Neuron (in vitro differentiated cells): ENCODE measurements at regions not wholly inside any gene's neighbourhood (a gene's known extent, or its start where the extent isn't known, plus 50 kb on each side); places are given as distances from the start of the nearest gene placed in this dataset.

ENCODE experiments used
- H2AFZ ChIP-seq: one replicate; pipeline ENCODE4 v1.6.1; 2013; ENCODE audit warnings: low read depth, mild to moderate bottlenecking, inconsistent platforms, low read length, moderate library complexity
- H3K27me3 ChIP-seq: one replicate; pipeline ENCODE4 v1.6.1; 2013; ENCODE audit warnings: low read length; ENCODE audit not compliant: insufficient read depth
- H3K36me3 ChIP-seq: one replicate; pipeline ENCODE4 v1.6.1; 2013; ENCODE audit warnings: low read length; ENCODE audit not compliant: insufficient read depth
- H3K4me1 ChIP-seq: one replicate; pipeline ENCODE4 v1.6.1; 2013; ENCODE audit warnings: low read length; ENCODE audit not compliant: insufficient read depth
- H3K4me3 ChIP-seq: 2 replicates; pipeline ENCODE4 v1.5.1; 2013; ENCODE audit warnings: mild to moderate bottlenecking, low read length, moderate library complexity
- H3K9me3 ChIP-seq: one replicate; pipeline ENCODE4 v1.6.1; 2013; ENCODE audit warnings: low read length

DNA sequence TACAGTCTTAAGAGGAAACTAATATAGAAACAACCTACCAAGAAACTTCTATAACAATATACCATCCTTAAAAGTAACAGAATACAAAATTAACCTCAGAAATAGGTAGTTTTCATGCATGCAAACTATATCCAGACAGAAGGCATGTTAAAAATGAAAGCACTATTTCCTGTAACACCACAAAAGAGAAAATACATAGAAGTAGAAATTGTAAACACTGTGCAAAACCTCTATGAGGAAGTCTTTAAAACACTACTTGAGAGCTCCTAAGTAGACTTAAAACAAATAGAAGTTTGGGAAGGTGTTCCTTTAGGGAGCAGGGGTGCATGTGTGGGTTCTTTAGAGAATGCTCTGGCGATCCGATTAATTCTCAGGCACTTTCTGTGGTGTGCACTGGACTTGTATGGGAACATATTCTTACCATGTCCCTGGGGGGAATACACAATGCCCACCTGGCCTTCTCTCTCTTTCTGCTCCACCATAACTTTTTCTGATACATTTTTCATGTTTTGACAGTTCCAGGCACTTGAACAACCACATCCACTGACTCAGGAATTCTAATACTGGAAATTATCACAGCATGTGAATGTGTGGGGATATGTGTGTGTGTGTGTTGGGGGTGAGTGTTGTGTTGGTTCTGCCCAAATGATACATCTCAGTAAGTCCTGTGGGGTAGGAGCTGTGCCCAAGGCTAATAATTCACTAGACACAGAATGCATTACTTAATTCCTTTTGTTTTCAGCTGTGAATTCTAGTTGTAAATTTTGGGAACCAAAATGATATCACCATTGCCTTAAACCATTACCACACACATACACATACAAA, 866.3 kb upstream of the B3GALT2 start:
- H3K36me3 ChIP-seq: no peaks in the 10 kb centered on the region
- H3K4me3 ChIP-seq: no peak overlapping the region
- H2AFZ ChIP-seq: no peak overlapping the region
- no peaks in the 10 kb centered on the region for H3K4me1 ChIP-seq
- H3K9me3 ChIP-seq: no peaks in the 10 kb centered on the region
- H3K27me3 ChIP-seq: no peaks in the 10 kb centered on the region

DNA sequence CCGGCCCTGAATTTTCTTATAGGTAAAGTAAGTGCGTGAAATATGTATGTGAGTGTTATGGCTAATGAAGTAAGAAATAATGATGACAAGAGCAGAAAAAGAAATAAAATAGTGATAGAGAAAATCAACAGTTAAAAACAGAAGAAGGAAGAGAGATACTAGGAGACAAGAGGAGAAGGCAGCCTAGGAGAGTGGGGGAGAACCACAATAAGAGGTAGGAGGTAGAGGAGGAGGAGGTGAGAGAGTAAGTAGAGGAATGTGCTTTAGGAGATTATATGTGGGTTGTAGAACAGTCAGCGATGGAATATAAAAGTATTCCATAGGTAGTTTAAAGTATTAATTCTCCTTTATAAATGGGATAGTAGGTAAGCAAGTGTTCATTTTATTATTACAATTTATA, 861.5 kb upstream of the B3GALT2 start:
- no peaks in the 10 kb centered on the region for H3K4me1 ChIP-seq

DNA sequence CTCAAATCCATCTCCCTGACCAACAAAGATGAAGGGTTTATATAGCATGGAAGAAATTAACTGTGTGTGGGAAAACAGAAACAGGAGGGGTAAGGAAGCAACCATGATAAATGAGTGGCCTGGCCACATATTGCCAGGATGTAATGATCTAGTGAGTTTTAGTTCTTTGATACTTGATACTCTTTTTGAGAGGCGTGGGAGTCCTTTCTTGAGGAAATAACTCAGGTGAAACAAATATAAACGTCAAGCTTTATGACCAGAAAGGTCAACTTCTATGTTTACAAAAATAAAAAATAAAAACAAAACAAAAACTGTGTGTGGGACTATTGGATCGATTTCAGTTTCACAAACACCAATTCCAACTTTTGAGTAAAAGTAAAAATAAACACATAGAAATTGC, 860.8 kb upstream of the B3GALT2 start:
- no peaks in the 10 kb centered on the region for H3K27me3 ChIP-seq
- no peak overlapping the region for H3K4me3 ChIP-seq
- H3K36me3 ChIP-seq: no peaks in the 10 kb centered on the region
- no peak overlapping the region for H2AFZ ChIP-seq
- no peaks in the 10 kb centered on the region for H3K9me3 ChIP-seq
- no peaks in the 10 kb centered on the region for H3K4me1 ChIP-seq

More for the DNA sequence above, 861.5 kb upstream of the B3GALT2 start:
- no peak overlapping the region for H2AFZ ChIP-seq
- no peaks in the 10 kb centered on the region for H3K9me3 ChIP-seq
- no peaks in the 10 kb centered on the region for H3K36me3 ChIP-seq
- H3K4me3 ChIP-seq: no peak overlapping the region
- H3K27me3 ChIP-seq: no peaks in the 10 kb centered on the region

DNA sequence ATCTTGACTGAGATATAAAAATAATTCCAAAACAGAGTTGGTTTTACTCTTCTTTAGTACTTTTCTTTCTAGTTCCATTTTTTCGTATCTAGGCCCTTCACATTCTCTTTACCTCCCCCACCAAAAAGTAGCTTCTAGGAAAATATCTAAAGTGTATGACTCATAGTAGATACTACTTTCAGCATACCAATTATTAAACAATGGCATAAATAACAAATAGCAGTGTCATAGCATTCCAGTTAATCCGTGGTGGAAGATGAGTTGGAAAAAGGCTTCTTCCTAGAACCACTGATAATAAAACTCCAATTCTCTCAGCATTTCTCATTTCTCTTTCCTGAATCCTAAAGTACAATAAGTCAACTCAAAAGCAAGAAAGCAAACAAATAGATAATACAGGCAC, 859.0 kb upstream of the B3GALT2 start:
- no peaks in the 10 kb centered on the region for H3K9me3 ChIP-seq
- H3K27me3 ChIP-seq: no peaks in the 10 kb centered on the region
- H3K4me1 ChIP-seq: no peaks in the 10 kb centered on the region
- no peaks in the 10 kb centered on the region for H3K36me3 ChIP-seq
- no peak overlapping the region for H2AFZ ChIP-seq
- H3K4me3 ChIP-seq: no peak overlapping the region

DNA sequence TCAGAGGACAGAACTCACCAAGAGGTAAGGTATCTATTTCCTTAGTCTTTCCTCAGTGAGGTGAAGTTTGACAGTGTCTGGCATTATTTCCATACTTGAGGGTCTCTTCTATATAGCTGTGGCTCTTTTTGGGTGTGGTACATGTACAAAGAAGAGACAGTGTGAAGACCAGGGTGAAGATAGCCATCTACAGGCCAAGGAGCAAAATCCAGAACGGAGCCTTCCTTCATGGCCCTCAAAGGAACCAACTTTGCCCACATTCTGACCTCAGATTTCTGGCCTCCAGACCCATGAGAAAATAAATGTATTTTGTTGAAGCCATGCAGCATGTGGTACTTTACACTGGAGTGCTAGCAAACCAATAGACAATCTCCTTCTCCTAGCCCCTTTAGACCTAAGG, 858.5 kb upstream of the B3GALT2 start:
- Histone ChIP-seq H3K36me3 (no peaks in the 10 kb centered on the region), H2AFZ (no peak overlapping the region), H3K9me3 (no peaks in the 10 kb centered on the region), H3K4me3 (no peak overlapping the region), H3K27me3 (no peaks in the 10 kb centered on the region), H3K4me1 (no peaks in the 10 kb centered on the region)

DNA sequence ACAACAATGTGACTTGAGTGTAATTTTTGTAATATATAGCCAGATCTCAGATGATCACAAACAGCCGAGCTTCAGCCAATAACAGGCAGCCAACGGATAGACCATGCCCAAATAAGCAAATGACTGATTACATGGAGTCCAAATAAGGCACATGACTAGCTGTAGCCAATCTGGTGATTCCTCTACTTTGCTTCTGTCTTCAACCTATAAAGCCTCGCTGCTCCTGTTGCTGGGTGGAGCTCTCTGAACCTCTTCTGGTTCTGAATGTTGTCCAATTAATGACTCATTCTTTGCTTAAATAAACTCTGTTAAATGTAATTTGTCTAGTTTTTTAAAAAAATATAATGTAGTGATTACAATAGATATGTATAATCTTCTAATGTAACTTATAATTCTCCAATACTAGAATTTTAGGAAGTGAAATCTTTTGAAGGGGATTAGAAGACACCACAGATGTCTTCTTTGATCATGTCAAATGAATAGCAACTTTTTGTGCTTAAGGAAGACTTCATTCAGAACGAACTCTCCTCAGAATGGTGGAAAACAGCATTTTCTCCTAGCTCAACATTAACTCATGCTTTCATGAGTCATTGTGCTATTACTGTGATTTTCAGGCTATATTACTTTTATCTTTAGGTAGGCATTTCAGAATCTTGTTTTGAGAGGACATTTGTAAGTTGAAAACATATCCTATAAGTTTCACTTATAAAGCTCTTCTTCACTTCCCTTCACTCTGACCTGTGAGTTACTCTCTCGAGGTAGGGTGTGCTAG, 857.8 kb upstream of the B3GALT2 start:
- H3K4me3 ChIP-seq: no peak overlapping the region
- H3K36me3 ChIP-seq: no peaks in the 10 kb centered on the region
- no peaks in the 10 kb centered on the region for H3K27me3 ChIP-seq
- H3K4me1 ChIP-seq: no peaks in the 10 kb centered on the region
- H3K9me3 ChIP-seq: no peaks in the 10 kb centered on the region
- H2AFZ ChIP-seq: no peak overlapping the region

DNA sequence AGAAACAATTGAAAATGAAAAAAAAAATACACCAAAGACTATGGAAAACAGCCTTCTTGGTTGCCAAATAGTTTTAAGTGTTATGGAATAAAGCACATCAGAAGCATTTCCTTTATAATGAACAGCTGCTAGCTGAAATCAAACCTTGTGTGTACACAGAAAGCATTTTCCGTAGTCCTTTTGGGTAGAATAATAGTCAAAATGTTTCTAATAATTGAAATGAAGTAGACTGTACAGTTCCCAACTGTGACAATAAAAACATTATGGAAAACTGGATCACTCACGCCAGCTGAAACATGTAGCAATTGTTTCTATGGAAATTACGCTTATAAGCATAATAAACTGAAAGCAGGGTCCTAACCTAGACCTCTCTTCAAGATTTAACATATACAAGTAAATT, 856.3 kb upstream of the B3GALT2 start:
- Histone ChIP-seq H3K4me1 (no peaks in the 10 kb centered on the region), H3K9me3 (no peaks in the 10 kb centered on the region), H3K36me3 (no peaks in the 10 kb centered on the region), H3K4me3 (no peak overlapping the region), H3K27me3 (no peaks in the 10 kb centered on the region), H2AFZ (no peak overlapping the region)

DNA sequence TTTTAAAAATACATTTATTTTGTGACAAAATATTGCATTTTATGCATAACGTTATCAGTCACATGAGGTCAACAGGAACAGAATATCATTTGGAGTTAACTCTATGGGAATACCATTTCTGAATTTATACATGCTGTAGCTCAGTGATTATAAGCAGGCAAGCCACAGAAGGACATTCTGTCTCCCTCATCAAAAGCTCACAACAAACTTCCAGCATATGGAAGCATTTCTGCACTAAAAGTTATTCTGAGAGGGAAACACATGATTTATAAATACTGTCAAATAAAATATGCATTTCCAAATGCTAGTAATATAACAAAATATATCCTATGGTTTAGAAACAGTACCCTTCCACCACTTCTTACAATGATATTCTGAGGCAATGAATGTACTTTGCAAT, 854.1 kb upstream of the B3GALT2 start:
- Histone ChIP-seq H3K9me3 (no peaks in the 10 kb centered on the region), H3K4me3 (no peak overlapping the region), H3K4me1 (no peaks in the 10 kb centered on the region), H2AFZ (no peak overlapping the region), H3K36me3 (no peaks in the 10 kb centered on the region), H3K27me3 (no peaks in the 10 kb centered on the region)

DNA sequence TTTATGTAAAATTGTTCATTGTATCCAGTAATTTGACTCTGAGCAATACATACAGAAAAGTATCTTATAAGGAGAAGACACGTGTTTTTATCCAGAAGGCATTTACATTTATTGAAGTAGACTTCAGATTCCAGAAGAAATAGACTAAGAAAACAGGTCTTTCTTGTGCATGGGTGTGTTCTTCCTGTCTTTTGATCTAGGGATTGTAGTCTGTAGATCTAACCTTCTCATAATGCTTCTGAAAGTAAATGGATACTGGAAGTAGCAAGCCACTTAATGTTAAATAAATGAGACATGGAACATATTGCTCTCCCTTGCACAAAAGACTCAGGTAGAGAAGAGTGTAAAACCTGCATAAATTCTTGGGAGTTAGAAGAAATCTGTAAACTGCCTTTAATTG, 853.2 kb upstream of the B3GALT2 start:
- Histone ChIP-seq H2AFZ (no peak overlapping the region), H3K4me3 (no peak overlapping the region), H3K36me3 (no peaks in the 10 kb centered on the region), H3K4me1 (no peaks in the 10 kb centered on the region), H3K9me3 (no peaks in the 10 kb centered on the region), H3K27me3 (no peaks in the 10 kb centered on the region)

DNA sequence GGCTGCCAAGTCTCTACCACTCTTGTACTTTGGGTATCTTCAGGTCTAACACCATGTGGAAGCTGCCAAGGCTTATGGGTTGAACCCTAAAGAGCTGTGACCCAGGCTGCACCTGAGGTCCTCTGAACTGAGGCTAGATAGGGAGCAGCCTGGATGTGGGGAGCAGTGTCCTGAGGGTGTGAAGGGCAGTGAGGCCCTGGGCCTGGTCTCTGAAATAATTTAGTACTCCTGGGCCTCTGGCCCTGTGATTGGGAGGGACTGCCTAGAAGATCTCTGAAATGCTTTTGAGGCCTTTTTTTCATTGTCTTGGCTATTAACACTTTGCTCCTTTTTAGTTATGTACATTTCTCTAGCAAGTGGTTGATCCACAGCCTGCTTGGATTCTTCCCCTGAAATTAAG, 847.2 kb upstream of the B3GALT2 start:
- Histone ChIP-seq H3K4me1 (no peaks in the 10 kb centered on the region), H2AFZ (no peak overlapping the region), H3K9me3 (peaks cover 7% of the 10 kb centered on the region), H3K4me3 (no peak overlapping the region), H3K27me3 (no peaks in the 10 kb centered on the region), H3K36me3 (no peaks in the 10 kb centered on the region)

DNA sequence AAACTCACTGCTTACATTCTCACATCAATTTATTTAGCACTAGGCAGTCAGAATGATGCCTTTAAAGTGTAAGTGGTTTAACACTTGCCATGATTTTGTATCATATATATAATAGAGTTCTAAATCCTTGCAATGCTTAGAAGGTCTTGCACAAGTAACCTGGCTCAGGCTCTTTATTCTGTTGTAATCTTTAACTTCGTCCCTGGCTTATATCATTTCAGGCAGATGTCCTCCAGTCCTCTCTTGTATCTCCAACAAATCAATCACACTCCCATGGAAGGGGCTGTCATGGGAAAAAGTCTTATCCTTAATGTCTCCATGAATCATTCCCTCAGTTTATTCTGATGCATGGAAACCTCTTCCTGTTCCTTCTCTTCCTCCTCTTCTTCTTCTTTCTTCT, 841.6 kb upstream of the B3GALT2 start:
- Histone ChIP-seq H3K4me1 (no peaks in the 10 kb centered on the region), H3K27me3 (no peaks in the 10 kb centered on the region), H3K36me3 (no peaks in the 10 kb centered on the region)

DNA sequence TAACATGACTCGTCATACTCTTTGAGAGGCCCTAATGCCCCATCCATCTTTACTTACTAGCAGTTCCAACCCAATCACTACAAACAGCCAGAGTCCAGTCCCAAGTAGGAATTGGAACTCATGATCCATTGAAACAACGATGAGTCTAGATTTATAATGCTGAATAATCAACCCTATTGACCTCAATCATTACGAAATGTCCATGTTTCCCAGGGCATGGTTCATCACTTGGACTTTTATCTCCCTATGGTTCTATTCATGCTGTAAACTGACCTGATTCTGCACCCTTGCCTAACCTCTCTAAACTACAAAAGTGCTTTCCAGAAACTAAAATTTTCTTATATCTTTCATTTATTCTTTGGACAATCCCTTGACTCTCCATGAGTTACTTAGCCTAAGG, 840.0 kb upstream of the B3GALT2 start:
- Histone ChIP-seq H3K4me3 (no peak overlapping the region), H3K9me3 (peaks cover 2% of the 10 kb centered on the region), H2AFZ (no peak overlapping the region), H3K4me1 (no peaks in the 10 kb centered on the region), H3K27me3 (no peaks in the 10 kb centered on the region), H3K36me3 (no peaks in the 10 kb centered on the region)

More for the DNA sequence above, 841.6 kb upstream of the B3GALT2 start:
- Histone ChIP-seq H2AFZ (no peak overlapping the region), H3K9me3 (peaks cover 6% of the 10 kb centered on the region), H3K4me3 (no peak overlapping the region)

DNA sequence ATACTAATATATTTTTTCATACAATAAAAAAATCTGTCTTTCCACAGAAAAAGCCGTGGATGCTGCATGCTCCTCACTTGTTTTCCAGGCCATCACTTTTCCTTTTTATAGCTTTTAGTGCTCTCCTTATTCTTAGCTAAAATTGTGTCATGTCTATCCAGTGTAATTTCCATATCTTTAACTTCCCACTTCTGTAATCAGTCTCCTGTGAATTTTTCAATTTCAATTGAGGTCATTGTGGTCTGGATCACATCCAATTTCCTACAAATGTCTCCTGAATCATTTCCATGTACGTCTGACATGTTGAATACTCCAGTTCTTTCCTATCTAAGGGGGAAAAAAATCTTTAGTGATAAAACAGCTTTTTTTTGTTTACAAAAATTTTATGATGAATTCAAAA, 838.2 kb upstream of the B3GALT2 start:
- Histone ChIP-seq H3K4me3 (no peak overlapping the region), H3K27me3 (no peaks in the 10 kb centered on the region), H3K9me3 (peaks cover 2% of the 10 kb centered on the region), H2AFZ (no peak overlapping the region), H3K4me1 (no peaks in the 10 kb centered on the region), H3K36me3 (no peaks in the 10 kb centered on the region)
